Esophagus squamous epithelium (tissue), 4 donors: ENCODE measurements at regions not wholly inside any gene's neighbourhood (a gene's known extent, or its start where the extent isn't known, plus 50 kb on each side); places are given as distances from the start of the nearest gene placed in this dataset.

Experiments
- CTCF ChIP-seq, 6 experiments: fragments of 450-650 bp in 4 of 6; fragments of 200-600 bp in 2 of 6; sonication (generic) in 2 of 6; IDR thresholded peaks; one replicate each; pipeline ENCODE4 v1.5.1; 2016 to 2019; ENCODE audit warnings: antibody characterized with exemption in 6 of 6, mild to moderate bottlenecking in 4 of 6, moderate library complexity in 4 of 6
- POLR2A ChIP-seq, 4 donors: fragments of 450-650 bp; IDR thresholded peaks; one replicate each; pipeline ENCODE4 v1.6.1; 2017; ENCODE audit warnings: antibody characterized with exemption in 4 of 4, mild to moderate bottlenecking in 4 of 4, moderate library complexity in 3 of 4

- no peak for TF ChIP-seq CTCF (IDR thresholded peaks at IDR 0.05)
- TF ChIP-seq POLR2A (IDR thresholded peaks at IDR 0.05) = no peak
These were observed 202.7 kb downstream of the FOXL1 start for GRCh38 chr16:86781046-86781445.
